H1 (cell line): ENCODE measurements at regions not wholly inside any gene's neighbourhood (a gene's known extent, or its start where the extent isn't known, plus 50 kb on each side); places are given as distances from the start of the nearest gene placed in this dataset.

Experiments
- CBX5 ChIP-seq: fragments of 300-800, 300-1000 bp; sonication (generic); IDR thresholded peaks from 2 replicates; pipeline ENCODE4 v1.7.1; 2016; ENCODE audit warnings: antibody characterized with exemption, low read length, low read depth
- GTF2F1 ChIP-seq: IDR thresholded peaks from 2 replicates; pipeline ENCODE4 v1.6.1; 2012; ENCODE audit warnings: low read depth, low read length, improper control_type of control experiment, borderline replicate concordance
- SUZ12 ChIP-seq: fragments of 200-600 bp; sonication (generic); IDR thresholded peaks from 2 replicates; pipeline ENCODE4 v1.6.1; 2012; ENCODE audit warnings: mild to moderate bottlenecking, inconsistent platforms, low read length, moderate library complexity, mixed read lengths

DNA sequence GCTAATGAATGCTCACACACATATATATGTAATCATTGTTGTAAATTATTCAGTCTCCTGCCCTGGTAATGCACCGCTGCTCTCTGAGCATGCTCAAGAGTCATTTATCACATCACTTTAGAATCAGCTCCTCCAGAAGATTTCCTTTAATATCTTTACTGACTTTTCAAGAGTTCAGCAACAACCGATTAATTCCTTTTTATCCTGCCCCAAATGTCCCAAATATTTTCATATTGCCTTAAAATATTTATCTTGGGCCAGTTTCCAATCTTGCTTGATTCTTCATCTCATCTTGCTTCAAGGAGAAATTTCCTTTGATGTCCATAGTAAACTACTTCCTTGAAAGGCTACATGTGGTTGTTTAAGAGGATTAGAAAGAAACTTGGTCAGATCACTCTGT, 132.5 kb downstream of the NHLRC3 start (continued):
- TF ChIP-seq GTF2F1, result no peak
- no peak for TF ChIP-seq SUZ12
- TF ChIP-seq CBX5, result no peak
